H9 (cell line): ENCODE measurements at regions not wholly inside any gene's neighbourhood (a gene's known extent, or its start where the extent isn't known, plus 50 kb on each side); places are given as distances from the start of the nearest gene placed in this dataset.

Experiments
- DNase-seq: peaks from one replicate; pipeline ENCODE4 v3.0.0-alpha.2; 2017
- H2AFZ ChIP-seq: one replicate; pipeline ENCODE4 v1.6.1; 2013; ENCODE audit warnings: mild to moderate bottlenecking, low read length, control low read depth, moderate library complexity
- H2AK5ac ChIP-seq: 2 replicates; pipeline ENCODE4 v1.6.1; 2013; ENCODE audit warnings: low read length, control low read depth, mixed read lengths; ENCODE audit not compliant: insufficient read length
- H2BK120ac ChIP-seq: one replicate; pipeline ENCODE4 v1.6.1; 2013; ENCODE audit warnings: low read depth, mild to moderate bottlenecking, low read length, control low read depth, inconsistent platforms; ENCODE audit not compliant: poor library complexity, severe bottlenecking
- H2BK12ac ChIP-seq: 2 replicates; pipeline ENCODE4 v1.6.1; 2013; ENCODE audit warnings: low read length, control low read depth, mixed read lengths, low read depth; ENCODE audit not compliant: insufficient read length
- H2BK15ac ChIP-seq: 2 replicates; pipeline ENCODE4 v1.6.1; 2013; ENCODE audit warnings: low read depth, low read length, control low read depth
- H2BK20ac ChIP-seq: one replicate; pipeline ENCODE4 v1.6.1; 2013; ENCODE audit warnings: low read depth, mild to moderate bottlenecking, low read length, control low read depth, inconsistent platforms; ENCODE audit not compliant: poor library complexity, severe bottlenecking
- H2BK5ac ChIP-seq: 2 replicates; pipeline ENCODE4 v1.6.1; 2013; ENCODE audit warnings: low read length, control low read depth, mixed read lengths; ENCODE audit not compliant: insufficient read length
- H3K14ac ChIP-seq: 2 replicates; pipeline ENCODE4 v1.6.1; 2013; ENCODE audit warnings: low read length, control low read depth; ENCODE audit not compliant: insufficient read depth
- H3K18ac ChIP-seq: 2 replicates; pipeline ENCODE4 v1.6.1; 2013; ENCODE audit warnings: low read depth, mild to moderate bottlenecking, mixed read lengths, low read length, control low read depth; ENCODE audit not compliant: insufficient read length
- H3K23ac ChIP-seq: 2 replicates; pipeline ENCODE4 v1.6.1; 2013; ENCODE audit warnings: low read length, control low read depth, mixed read lengths, low read depth; ENCODE audit not compliant: insufficient read length
- H3K23me2 ChIP-seq: 2 replicates; pipeline ENCODE4 v1.6.1; 2013; ENCODE audit warnings: low read depth, mild to moderate bottlenecking, mixed read lengths, low read length, control low read depth; ENCODE audit not compliant: insufficient read length, poor library complexity, severe bottlenecking
- H3K27ac ChIP-seq: 2 replicates; pipeline ENCODE4 v1.5.1; 2013; ENCODE audit warnings: low read length, control low read depth, mixed read lengths, low read depth; ENCODE audit not compliant: insufficient read length
- H3K27me3 ChIP-seq: 2 replicates; pipeline ENCODE4 v1.6.1; 2013; ENCODE audit warnings: low read length, control low read depth, inconsistent platforms; ENCODE audit not compliant: insufficient read depth
- H3K4ac ChIP-seq: 2 replicates; pipeline ENCODE4 v1.6.1; 2013; ENCODE audit warnings: low read depth, mild to moderate bottlenecking, control low read depth, inconsistent platforms, low read length, moderate library complexity
- H3K4me1 ChIP-seq: 2 replicates; pipeline ENCODE4 v1.6.1; 2013; ENCODE audit warnings: low read length, control low read depth, inconsistent platforms; ENCODE audit not compliant: insufficient read depth
- H3K4me2 ChIP-seq: 2 replicates; pipeline ENCODE4 v1.6.1; 2013; ENCODE audit warnings: low read length, control low read depth, mixed read lengths; ENCODE audit not compliant: insufficient read length, insufficient read depth
- H3K56ac ChIP-seq: 2 replicates; pipeline ENCODE4 v1.6.1; 2013; ENCODE audit warnings: low read depth, mild to moderate bottlenecking, mixed read lengths, low read length, control low read depth; ENCODE audit not compliant: insufficient read length
- H3K79me1 ChIP-seq: 2 replicates; pipeline ENCODE4 v1.6.1; 2013; ENCODE audit warnings: low read depth, mild to moderate bottlenecking, moderate library complexity, low read length, control low read depth, inconsistent platforms; ENCODE audit not compliant: insufficient read depth, poor library complexity, severe bottlenecking
- H3K79me2 ChIP-seq: 2 replicates; pipeline ENCODE4 v1.6.1; 2013; ENCODE audit warnings: low read length, control low read depth, inconsistent platforms; ENCODE audit not compliant: insufficient read depth
- H3K9ac ChIP-seq: 2 replicates; pipeline ENCODE4 v1.6.1; 2013; ENCODE audit warnings: low read length, control low read depth, mixed read lengths; ENCODE audit not compliant: insufficient read length; ENCODE audit errors: extremely low read depth
- H3K9me3 ChIP-seq: one replicate; pipeline ENCODE4 v1.6.1; 2013; ENCODE audit warnings: low read depth, low read length, inconsistent platforms; ENCODE audit not compliant: control insufficient read depth
- H3T11ph ChIP-seq: one replicate; pipeline ENCODE4 v1.6.1; 2013; ENCODE audit warnings: mild to moderate bottlenecking, low read length, control low read depth, inconsistent platforms
- H4K20me1 ChIP-seq: one replicate; pipeline ENCODE4 v1.6.1; 2013; ENCODE audit not compliant: control insufficient read depth, insufficient read length, insufficient read depth
- H4K5ac ChIP-seq: 2 replicates; pipeline ENCODE4 v1.6.1; 2013; ENCODE audit warnings: low read depth, mild to moderate bottlenecking, mixed read lengths, low read length, control low read depth; ENCODE audit not compliant: insufficient read length
- H4K8ac ChIP-seq: replicated peaks from 2 replicates; pipeline ENCODE4 v1.6.1; 2013; ENCODE audit warnings: low read length, control low read depth, mixed read lengths, low read depth; ENCODE audit not compliant: insufficient read length
- H4K91ac ChIP-seq: 2 replicates; pipeline ENCODE4 v1.6.1; 2013; ENCODE audit warnings: low read depth, mild to moderate bottlenecking, moderate library complexity, mixed read lengths, low read length, control low read depth; ENCODE audit not compliant: insufficient read length
- H3K27ac Mint-ChIP-seq, 3 experiments: 2 replicates in 2 of 3; 3 replicates in 1 of 3; pipeline ENCODE4 v1.8.0; 2020 to 2021; ENCODE audit warnings: mixed read lengths in 3 of 3, mild to moderate bottlenecking in 1 of 3, moderate library complexity in 1 of 3
- H3K27me3 Mint-ChIP-seq: 2 replicates; pipeline ENCODE4 v1.8.0; 2021; ENCODE audit warnings: low read depth, mild to moderate bottlenecking, moderate library complexity, mixed read lengths
- H3K36me3 Mint-ChIP-seq, 3 experiments: 2 replicates in 2 of 3; 3 replicates in 1 of 3; pipeline ENCODE4 v1.8.0; 2020 to 2021; ENCODE audit warnings: low read depth in 3 of 3, mixed read lengths in 3 of 3; ENCODE audit not compliant: insufficient read depth in 1 of 3
- H3K4me1 Mint-ChIP-seq, 2 experiments: 2 replicates each; pipeline ENCODE4 v1.8.0; 2020; ENCODE audit warnings: mixed read lengths in 2 of 2
- H3K4me3 Mint-ChIP-seq, 2 experiments: 2 replicates in 1 of 2; 3 replicates in 1 of 2; pipeline ENCODE4 v1.8.0; 2020 to 2021; ENCODE audit warnings: mild to moderate bottlenecking in 2 of 2, mixed read lengths in 2 of 2, moderate library complexity in 1 of 2
- H3K9me3 Mint-ChIP-seq, 2 experiments: 2 replicates in 1 of 2; 3 replicates in 1 of 2; pipeline ENCODE4 v1.8.0; 2020; ENCODE audit warnings: mild to moderate bottlenecking in 2 of 2, mixed read lengths in 2 of 2, moderate library complexity in 1 of 2
- CTCF ChIP-seq: fragments of 200-600 bp; sonication (generic); conservative IDR thresholded peaks from 3 replicates; pipeline ENCODE4 v1.8.0; 2021; ENCODE audit warnings: antibody characterized with exemption, mild to moderate bottlenecking
- WGBS: extraction: QIAGEN DNeasy Blood & Tissue Kit; methylation state at CpG from one replicate; pipeline ENCODE4 v1.1.7; 2013; ENCODE audit warnings: missing lambda C conversion rate, low lambda C conversion rate, mixed read lengths; ENCODE audit not compliant: insufficient read length; ENCODE audit errors: extremely low coverage; 5-methylcytosine and 5-hydroxymethylcytosine counted together

GRCh38 chr3:177451864-177452830 lies 254.9 kb upstream of the TBL1XR1 start:
- H3K9me3 Mint-ChIP-seq = no peaks in the 10 kb centered on the region; a peak in 1 of 5 replicates

More at GRCh38 chr3:177451864-177452830, 254.9 kb upstream of the TBL1XR1 start:
- no peak overlapping the region for H3K14ac ChIP-seq
- H3K9me3 ChIP-seq = no peaks in the 10 kb centered on the region
- no peak overlapping the region for H2BK12ac ChIP-seq
- H3K9ac ChIP-seq = no peak overlapping the region
- no peak overlapping the region for H2AK5ac ChIP-seq
- no peak overlapping the region for H2BK20ac ChIP-seq
- no peaks in the 10 kb centered on the region for H3K79me1 ChIP-seq
- no peaks in the 10 kb centered on the region for H3K4me1 ChIP-seq
- H2BK15ac ChIP-seq = no peak overlapping the region
- no peak overlapping the region for H4K8ac ChIP-seq
- H3K27ac ChIP-seq = no peak overlapping the region
- Mint-ChIP-seq H3K36me3 (no peaks in the 10 kb centered on the region), H3K27me3 (no peaks in the 10 kb centered on the region; the same call in 1 of the 2 replicates), H3K27ac (no peak overlapping the region), H3K4me3 (no peak overlapping the region), H3K4me1 (peaks cover 3 to 5% of the 10 kb centered on the region in 2 experiments; a peak in 3 of 4 replicates)
- DNase-seq = no peak
- H3K4ac ChIP-seq = no peak overlapping the region
- no CpG with 5 or more reads among the region's 5 CpGs for WGBS
- H3K23me2 ChIP-seq = no peaks in the 10 kb centered on the region
- no peak overlapping the region for H2BK120ac ChIP-seq
- H2BK5ac ChIP-seq = no peak overlapping the region
- no peak overlapping the region for H3K23ac ChIP-seq
- no peak for TF ChIP-seq CTCF
- H4K20me1 ChIP-seq = no peaks in the 10 kb centered on the region
- H3K4me2 ChIP-seq = no peak overlapping the region
- H4K5ac ChIP-seq = no peak overlapping the region
- H3K18ac ChIP-seq = no peak overlapping the region
- no peak overlapping the region for H3T11ph ChIP-seq
- H2AFZ ChIP-seq = no peak overlapping the region
- no peak overlapping the region for H4K91ac ChIP-seq
- H3K56ac ChIP-seq = no peak overlapping the region
- H3K27me3 ChIP-seq = no peaks in the 10 kb centered on the region
- no peaks in the 10 kb centered on the region for H3K79me2 ChIP-seq
